ENCODE measurements at regions not wholly inside any gene's neighbourhood (a gene's known extent, or its start where the extent isn't known, plus 50 kb on each side); places are given as distances from the start of the nearest gene placed in this dataset.
"Not testable (repeated sequence)": the region's sequence is repeated elsewhere in the genome, so short reads cannot be mapped to it uniquely, and the experiment has no call there.

DNA sequence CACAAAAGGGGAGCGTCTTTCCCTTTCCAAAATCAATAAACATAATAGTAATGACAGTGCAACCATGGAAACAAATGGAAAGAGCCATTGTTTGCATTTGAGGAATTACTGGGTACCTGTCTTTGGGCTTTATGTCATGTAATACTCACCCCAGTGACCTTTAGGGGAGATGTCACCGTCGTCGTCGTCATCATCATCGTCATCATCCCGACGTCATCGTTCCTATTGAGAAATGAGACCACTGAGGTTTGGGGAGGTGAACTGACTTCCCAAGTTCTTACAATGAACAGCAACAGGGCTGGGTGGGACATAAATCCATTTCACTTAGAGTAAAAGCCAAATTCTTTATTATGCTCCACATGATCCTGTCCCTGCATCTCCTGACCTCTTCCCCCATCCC lies 168.9 kb upstream of the KAZN start:
- Mint-ChIP-seq H3K27ac (no peak overlapping the region), H3K27me3 (peaks cover 24% of the 10 kb centered on the region), H3K4me3 (no peak overlapping the region), H3K9me3 (peaks cover 0 to 12% of the 10 kb centered on the region in 2 donors), H3K4me1 (no peaks in the 10 kb centered on the region)
- DNase-seq = no peak
- no peak for ATAC-seq

DNA sequence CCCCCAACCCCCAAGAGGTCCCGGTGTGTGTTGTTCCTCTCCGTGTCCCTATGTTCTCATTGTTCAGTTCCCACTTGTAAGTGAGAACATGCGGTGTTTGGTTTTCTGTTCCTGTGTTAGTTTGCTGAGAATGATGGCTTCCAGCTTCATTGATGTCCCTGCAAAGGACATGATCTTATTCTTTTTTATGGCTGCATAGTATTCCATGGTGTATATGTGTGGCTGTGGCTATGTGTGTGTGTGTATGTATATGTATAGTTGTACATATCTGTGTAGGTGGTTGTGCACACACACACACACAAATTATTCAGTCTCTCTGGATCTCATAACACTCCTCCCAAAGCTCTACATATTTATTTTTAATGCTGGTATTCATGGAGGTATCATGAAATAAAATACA lies 165.8 kb upstream of the KAZN start:
- peaks cover 0 to 12% of the 10 kb centered on the region in 2 donors for H3K9me3 Mint-ChIP-seq
- not testable (repeated sequence) for H3K4me1 Mint-ChIP-seq, DNase-seq, ATAC-seq, H3K4me3 Mint-ChIP-seq, H3K27ac Mint-ChIP-seq
- H3K27me3 Mint-ChIP-seq = peaks cover 24% of the 10 kb centered on the region

DNA sequence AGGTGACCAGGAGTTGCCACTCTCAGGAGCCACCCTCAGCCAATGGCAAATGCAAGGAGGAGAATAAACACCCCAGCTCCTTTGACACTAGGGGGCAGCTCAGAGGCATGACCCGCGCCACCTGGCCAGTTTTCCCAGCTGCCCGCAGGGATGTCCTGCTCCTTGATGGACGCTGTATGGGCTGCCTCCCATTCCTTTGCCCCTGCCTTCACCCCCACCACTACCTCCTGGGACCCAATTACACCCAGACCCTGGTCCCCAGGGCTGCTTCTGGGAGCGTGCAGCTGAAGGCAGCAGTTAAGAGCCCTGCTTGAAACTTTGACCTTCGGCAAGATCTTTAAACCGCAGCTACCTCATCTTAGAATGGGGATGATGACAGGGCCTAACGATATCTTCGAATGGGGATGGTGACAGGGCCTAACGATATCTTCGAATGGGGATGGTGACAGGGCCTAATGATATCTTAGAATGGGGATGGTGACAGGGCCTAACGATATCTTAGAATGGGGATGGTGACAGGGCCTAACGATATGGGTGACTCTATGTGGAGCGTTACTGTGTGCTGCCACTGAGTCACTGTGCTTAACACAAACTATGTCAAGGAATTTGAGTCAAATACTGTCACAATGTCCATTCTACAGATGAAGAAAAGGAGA lies 163.0 kb upstream of the KAZN start:
- Mint-ChIP-seq H3K9me3 (peaks cover 0 to 12% of the 10 kb centered on the region in 2 donors), H3K27me3 (peaks cover 12% of the 10 kb centered on the region), H3K4me3 (no peak overlapping the region), H3K27ac (no peak overlapping the region), H3K4me1 (no peaks in the 10 kb centered on the region)
- no peak for DNase-seq
- ATAC-seq = no peak

DNA sequence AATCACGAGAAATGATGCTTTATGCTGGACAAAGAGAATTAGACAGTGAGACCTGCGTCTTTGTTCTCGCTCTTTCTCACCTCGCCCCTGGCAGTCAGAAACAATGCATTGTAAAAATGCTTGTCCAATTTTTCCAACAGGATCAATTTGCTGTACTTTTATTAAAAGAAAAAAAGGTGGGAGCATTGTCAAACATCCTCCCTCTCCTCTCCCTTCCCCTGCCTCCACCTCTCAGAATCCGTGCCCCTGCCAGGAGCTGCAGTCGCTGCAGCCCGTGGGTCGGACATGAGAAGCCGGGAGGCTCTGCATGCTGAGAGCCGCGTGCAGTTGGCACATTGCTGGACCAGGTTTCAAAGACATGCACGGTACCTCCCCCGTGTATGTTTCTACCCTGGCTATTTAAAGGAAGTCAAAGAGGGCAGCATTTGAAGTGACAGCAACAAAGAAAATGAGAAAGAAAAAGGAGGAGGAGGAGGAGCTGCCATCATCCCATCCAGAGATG lies 161.0 kb upstream of the KAZN start:
- peaks cover 0 to 11% of the 10 kb centered on the region in 2 donors for H3K9me3 Mint-ChIP-seq
- DNase-seq (no peak), ATAC-seq (no peak)
- peaks cover 12% of the 10 kb centered on the region for H3K27me3 Mint-ChIP-seq
- no peak overlapping the region for H3K4me3 Mint-ChIP-seq
- no peak overlapping the region for H3K27ac Mint-ChIP-seq
- no peaks in the 10 kb centered on the region for H3K4me1 Mint-ChIP-seq

DNA sequence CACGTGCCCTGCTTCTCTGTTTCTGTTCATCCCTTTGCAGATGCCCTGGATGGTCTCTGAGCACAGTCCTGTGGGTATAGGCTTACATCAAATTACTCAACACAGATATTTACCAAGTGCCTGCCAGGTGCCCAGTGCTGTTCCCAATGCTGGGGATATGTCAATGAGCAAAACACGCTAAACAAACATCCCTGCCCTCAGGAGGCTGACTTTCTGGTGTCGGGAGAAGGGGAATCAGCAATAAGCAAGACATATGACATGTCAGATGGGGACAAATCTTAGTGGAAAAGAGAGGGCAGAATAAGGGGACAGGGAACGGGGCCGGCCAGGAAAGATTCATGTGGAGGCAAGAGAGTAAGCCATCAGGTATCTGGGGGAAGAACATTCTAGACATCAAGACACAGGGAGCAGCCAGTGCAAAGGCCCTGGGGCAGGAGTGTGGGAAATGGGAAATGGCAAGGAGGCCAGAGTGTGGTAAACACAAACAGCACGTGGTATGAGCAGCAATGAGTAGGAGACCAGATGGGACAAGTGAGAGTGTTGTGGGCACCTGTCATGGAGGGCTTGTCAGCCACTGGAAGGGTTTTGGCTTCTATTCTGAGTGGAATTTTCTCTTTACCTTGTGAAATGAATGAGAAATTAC lies 160.2 kb upstream of the KAZN start:
- H3K4me3 Mint-ChIP-seq = no peak overlapping the region
- H3K27me3 Mint-ChIP-seq = peaks cover 4% of the 10 kb centered on the region
- DNase-seq (no peak), ATAC-seq (no peak)
- H3K4me1 Mint-ChIP-seq = no peaks in the 10 kb centered on the region
- H3K27ac Mint-ChIP-seq = no peak overlapping the region
- H3K9me3 Mint-ChIP-seq = peaks cover 0 to 3% of the 10 kb centered on the region in 2 donors

DNA sequence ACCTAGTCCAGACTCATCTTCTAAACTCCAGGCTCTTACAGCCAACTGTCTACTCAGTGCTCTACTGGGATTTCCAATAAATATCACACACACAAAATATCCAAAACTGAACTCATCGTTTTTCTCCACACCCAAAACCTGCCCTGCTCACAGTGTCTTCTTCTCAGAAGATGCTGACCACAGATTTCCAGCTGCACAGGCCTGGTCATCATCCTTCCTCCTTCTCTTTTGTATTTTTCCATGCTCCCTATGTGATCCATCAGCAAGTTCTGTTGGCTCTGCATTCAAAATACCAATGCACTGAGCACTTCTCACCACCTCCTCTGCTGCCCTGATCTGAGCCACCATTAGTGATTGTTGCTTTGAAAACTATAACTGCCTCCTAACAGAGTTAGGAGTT lies 159.5 kb upstream of the KAZN start:
- DNase-seq (no peak), ATAC-seq (no peak)
- Mint-ChIP-seq H3K4me1 (no peaks in the 10 kb centered on the region), H3K4me3 (no peak overlapping the region), H3K27ac (no peak overlapping the region), H3K9me3 (no peaks in the 10 kb centered on the region), H3K27me3 (no peaks in the 10 kb centered on the region)

DNA sequence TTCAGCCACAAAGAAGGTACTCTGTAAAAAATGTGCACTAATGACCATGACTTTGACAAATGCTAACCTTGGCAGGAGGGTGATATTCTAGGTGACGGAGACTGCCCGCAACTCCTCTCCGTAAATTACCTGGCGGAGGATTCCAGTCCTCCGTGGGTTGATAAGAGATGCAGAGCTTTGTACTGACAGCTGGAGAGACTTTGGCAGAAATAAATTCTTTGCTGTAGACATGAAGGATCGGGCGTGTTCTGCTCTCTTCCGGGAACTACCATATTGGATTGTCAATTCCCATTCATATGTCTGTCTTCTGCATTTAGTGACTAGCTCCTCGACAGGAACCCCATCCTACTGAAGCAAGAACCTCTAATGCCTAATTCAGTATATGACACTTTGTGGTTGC lies 158.3 kb upstream of the KAZN start:
- Mint-ChIP-seq H3K9me3 (no peaks in the 10 kb centered on the region), H3K4me1 (no peaks in the 10 kb centered on the region), H3K4me3 (no peak overlapping the region), H3K27me3 (no peaks in the 10 kb centered on the region), H3K27ac (no peak overlapping the region)
- DNase-seq (no peak), ATAC-seq (no peak)

DNA sequence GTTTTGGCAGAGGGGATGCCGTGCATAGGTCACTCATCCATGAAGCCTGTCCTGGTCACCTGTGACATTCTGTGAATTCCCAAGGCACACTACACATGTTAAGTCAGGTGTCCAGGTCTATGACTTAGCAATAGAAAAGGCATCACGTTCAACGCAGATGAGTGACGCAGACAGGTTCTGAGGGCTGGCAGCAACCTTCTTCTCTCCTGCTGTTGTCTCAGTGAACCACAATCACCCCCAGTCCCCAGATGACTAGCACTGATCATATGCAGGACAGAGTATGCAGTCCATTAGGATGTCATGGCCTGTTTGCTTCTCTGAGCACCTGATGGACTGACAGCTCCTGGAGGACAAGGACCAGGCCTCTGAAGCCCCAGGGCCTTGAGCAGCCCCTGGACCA lies 157.8 kb upstream of the KAZN start:
- Mint-ChIP-seq H3K4me3 (no peak overlapping the region), H3K27me3 (no peaks in the 10 kb centered on the region), H3K4me1 (no peaks in the 10 kb centered on the region), H3K9me3 (no peaks in the 10 kb centered on the region), H3K27ac (no peak overlapping the region)
- DNase-seq = no peak
- ATAC-seq = no peak

DNA sequence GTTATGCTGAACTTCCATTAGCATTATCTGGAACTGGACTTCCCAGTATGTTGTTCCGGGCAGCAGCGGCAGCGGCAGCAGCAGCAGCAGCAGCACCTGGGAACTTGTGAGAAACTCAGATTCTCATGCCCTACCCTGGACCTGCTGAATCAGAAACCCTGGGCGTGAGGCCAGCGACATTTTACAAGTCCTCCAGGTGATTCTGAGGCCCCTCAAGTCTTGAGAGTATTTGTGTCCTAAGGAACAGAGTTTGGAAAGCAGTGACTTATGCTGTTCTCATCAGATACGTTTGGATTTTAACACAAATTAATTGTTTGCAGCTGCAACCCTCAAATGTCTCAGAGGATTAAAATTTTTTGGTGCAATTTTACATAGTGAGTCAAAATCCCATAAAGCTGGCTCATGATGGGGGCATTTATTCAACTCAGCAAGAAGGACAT lies 157.2 kb upstream of the KAZN start:
- DNase-seq = no peak
- no peaks in the 10 kb centered on the region for H3K27me3 Mint-ChIP-seq
- no peaks in the 10 kb centered on the region for H3K4me1 Mint-ChIP-seq
- no peak overlapping the region for H3K4me3 Mint-ChIP-seq
- no peak overlapping the region for H3K27ac Mint-ChIP-seq
- H3K9me3 Mint-ChIP-seq = no peaks in the 10 kb centered on the region
- no peak for ATAC-seq

DNA sequence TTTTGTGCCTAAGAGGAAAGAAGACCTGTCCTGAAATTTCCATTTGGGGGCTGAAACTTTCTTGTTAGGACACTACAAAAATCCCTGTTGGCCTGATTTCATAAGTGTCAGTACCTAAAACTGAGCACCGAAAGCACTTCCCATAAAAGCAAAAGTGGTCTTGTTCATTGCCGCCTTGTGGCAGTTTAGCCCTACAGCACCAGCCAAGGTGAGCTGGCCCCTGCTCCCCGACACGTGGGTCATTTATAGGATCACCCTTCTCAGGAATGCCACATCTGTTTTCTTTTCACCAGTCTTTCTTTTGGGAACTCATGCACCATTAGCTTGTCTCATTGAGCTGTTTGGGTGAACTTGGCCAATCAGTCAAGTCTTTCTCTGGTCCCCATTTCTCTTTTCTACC lies 155.8 kb upstream of the KAZN start:
- ATAC-seq (no peak), DNase-seq (no peak)
- Mint-ChIP-seq H3K27ac (no peak overlapping the region), H3K4me3 (no peak overlapping the region), H3K9me3 (no peaks in the 10 kb centered on the region), H3K4me1 (no peaks in the 10 kb centered on the region), H3K27me3 (no peaks in the 10 kb centered on the region)

DNA sequence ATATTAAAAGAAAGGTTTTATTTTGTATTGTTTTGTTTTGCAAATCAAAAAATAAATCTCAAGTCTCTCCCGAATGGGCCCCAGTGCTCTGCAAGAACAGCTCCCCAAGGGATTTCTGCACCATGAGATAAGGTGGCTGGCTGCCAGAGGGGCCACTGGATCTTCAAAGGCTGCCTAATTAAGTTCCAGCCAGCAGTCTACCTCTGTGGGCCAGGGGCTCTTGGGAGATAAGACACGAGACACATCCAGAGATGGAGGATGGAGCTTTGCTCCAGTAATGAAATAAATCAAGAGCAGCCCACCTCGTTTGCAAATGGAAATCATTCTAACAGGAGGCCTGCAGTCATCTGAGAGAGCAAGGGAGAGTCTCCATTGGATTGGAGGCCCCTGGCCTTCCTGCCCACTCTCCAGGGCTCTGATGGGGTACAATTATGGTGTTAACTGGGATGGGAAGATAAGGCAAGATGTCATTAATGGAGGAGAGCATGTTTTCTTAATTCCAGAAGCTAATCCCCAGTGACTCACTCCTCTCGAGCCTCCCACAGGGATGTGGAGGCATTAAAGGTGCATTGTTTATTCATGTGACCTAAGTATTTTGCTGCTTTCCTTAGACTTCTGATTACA lies 155.2 kb upstream of the KAZN start:
- peak overlapping the region in 1 of 2 donors; percentile 59 for H3K27ac Mint-ChIP-seq
- no peaks in the 10 kb centered on the region for H3K4me1 Mint-ChIP-seq
- no peak for DNase-seq
- no peak for ATAC-seq
- no peaks in the 10 kb centered on the region for H3K27me3 Mint-ChIP-seq
- H3K4me3 Mint-ChIP-seq = no peak overlapping the region
- no peaks in the 10 kb centered on the region for H3K9me3 Mint-ChIP-seq

DNA sequence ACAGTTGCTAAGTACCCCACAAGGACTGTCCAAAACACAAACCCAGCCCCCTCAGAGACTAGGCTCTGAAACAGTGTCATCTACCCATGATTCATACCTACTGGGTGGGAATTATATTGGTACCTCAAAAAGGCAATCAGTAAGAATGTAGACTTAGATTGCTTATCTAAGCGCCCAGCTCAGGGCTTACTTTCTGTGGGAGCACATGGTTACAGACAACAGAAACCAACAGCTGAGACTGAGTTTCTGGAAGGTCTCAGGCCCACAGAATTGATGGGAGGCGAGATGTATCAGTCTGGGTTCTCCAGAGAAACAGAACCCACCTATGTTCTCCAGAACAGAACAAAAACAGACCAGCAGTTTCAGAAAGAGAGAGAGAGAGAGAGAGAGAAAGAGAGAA lies 147.3 kb upstream of the KAZN start:
- Mint-ChIP-seq H3K9me3 (no peaks in the 10 kb centered on the region), H3K27me3 (no peaks in the 10 kb centered on the region), H3K4me1 (no peaks in the 10 kb centered on the region), H3K4me3 (no peak overlapping the region), H3K27ac (no peak overlapping the region)
- DNase-seq (no peak), ATAC-seq (no peak)

DNA sequence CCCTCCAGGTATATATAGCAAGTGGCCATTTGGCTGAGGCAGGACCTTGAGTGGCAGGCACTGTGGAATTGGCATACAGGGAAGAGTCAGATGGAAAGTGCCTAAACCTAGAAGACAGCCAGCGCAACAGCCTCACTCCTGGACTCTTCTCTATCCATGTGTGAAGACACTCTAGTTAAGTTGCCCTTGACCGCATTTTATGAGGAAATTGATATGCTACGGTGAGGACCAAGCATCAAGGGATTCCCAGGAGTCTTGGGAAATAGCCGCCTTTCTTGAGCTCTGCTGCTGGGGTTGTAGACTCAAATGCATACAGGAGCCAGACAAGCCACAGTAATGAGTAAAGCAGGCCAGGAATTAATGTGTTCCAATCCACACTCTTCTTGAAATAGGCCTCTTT lies 145.9 kb upstream of the KAZN start:
- ATAC-seq (no peak), DNase-seq (no peak)
- Mint-ChIP-seq H3K27ac (no peak overlapping the region), H3K27me3 (no peaks in the 10 kb centered on the region), H3K9me3 (no peaks in the 10 kb centered on the region), H3K4me1 (no peaks in the 10 kb centered on the region), H3K4me3 (no peak overlapping the region)

DNA sequence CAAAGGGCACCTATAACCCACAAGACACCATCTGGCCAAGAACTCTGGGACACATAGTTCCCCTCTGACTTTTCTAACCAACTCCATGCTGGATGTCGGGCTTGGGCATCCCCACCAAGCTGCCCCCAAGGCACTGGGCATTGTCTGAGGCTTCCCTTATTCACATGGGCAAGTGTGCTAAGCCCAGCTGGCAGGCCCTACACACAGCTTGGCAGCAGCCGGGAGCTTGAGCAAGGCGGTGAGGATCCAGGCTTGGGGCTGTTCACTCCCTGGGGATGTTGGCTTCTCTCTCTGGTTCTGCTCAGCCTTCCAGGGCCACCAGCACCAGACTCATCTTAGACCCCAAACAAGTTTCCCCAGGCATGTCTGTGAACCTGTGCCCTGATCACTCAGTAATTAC lies 138.3 kb upstream of the KAZN start:
- ATAC-seq = no peak
- Mint-ChIP-seq H3K4me3 (no peak overlapping the region), H3K4me1 (no peaks in the 10 kb centered on the region), H3K27me3 (peaks cover 20% of the 10 kb centered on the region), H3K27ac (no peak overlapping the region), H3K9me3 (no peaks in the 10 kb centered on the region)
- DNase-seq = no peak

DNA sequence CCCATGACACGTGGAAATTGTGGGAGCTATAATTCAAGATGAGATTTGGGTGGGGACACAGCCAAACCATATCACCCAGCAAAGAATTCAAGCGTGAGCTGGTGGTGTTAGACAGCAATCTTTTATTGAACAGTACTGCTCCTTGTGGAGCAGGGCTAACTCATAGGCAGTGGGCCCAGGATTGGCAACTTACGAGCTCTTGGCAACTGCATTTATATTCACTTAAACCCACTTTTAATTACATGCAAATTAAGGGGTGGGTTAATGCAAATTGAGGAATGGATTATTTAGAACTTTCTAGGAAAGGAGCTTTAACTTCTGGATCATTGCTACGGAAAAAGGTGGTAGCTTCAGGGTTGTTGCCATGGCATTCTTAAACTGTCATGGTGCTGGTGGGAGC lies 135.6 kb upstream of the KAZN start:
- no peak overlapping the region for H3K27ac Mint-ChIP-seq
- DNase-seq (no peak), ATAC-seq (no peak)
- no peak overlapping the region for H3K4me3 Mint-ChIP-seq
- H3K27me3 Mint-ChIP-seq = peaks cover 20% of the 10 kb centered on the region
- no peaks in the 10 kb centered on the region for H3K4me1 Mint-ChIP-seq
- no peaks in the 10 kb centered on the region for H3K9me3 Mint-ChIP-seq

DNA sequence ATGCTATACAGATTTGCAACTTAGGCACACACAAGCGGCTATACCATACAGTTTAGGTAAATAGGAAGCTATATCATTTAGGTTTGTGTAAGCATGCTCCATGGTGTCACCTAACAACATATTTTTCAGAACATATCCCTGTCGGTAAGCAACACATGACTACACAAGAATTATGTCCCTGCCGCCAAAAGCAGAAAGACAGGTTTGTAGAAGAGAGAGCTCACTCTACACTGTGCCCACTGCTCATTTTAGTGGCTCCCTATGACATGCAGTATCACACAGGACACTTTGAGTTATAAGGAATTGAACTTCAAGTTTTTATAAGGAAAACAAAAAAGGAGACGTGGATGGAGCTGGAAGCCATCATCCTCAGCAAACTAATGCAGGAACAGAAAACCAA lies 132.5 kb upstream of the KAZN start:
- H3K27me3 Mint-ChIP-seq = peaks cover 20% of the 10 kb centered on the region
- H3K4me1 Mint-ChIP-seq = no peaks in the 10 kb centered on the region
- H3K27ac Mint-ChIP-seq = no peak overlapping the region
- H3K4me3 Mint-ChIP-seq = no peak overlapping the region
- DNase-seq = no peak
- H3K9me3 Mint-ChIP-seq = no peaks in the 10 kb centered on the region
- ATAC-seq = no peak
